GM19468 (cell line): ENCODE measurements at regions not wholly inside any gene's neighbourhood (a gene's known extent, or its start where the extent isn't known, plus 50 kb on each side); places are given as distances from the start of the nearest gene placed in this dataset.

Experiments used
- ATAC-seq: cut with Tn5 transposase; IDR thresholded peaks from one replicate; pipeline ENCODE4 v1.9.1; 2021; ENCODE audit warnings: mild to moderate bottlenecking, moderate library complexity, moderate number of reproducible peaks; ENCODE audit not compliant: unreplicated experiment; ENCODE audit errors: extremely low read depth

GRCh38 chr5:2696156-2696807 is 55.2 kb downstream of the IRX2 start:
- no peak for ATAC-seq

GRCh38 chr5:2695200-2695891 is 56.1 kb downstream of the IRX2 start:
- ATAC-seq: no peak

- no peak for ATAC-seq
Observed at GRCh38 chr5:2691530-2691929, 59.9 kb downstream of the IRX2 start.

- no peak for ATAC-seq
Observed at GRCh38 chr5:2690293-2690692, 61.2 kb downstream of the IRX2 start.

- no peak for ATAC-seq
Observed at GRCh38 chr5:2688586-2688985, 62.9 kb downstream of the IRX2 start.

- no peak for ATAC-seq
Observed at GRCh38 chr5:2687746-2688145, 63.7 kb downstream of the IRX2 start.

- no peak for ATAC-seq
Observed at GRCh38 chr5:2686321-2687124, 65.0 kb downstream of the IRX2 start.

GRCh38 chr5:2685651-2686272 is 65.7 kb downstream of the IRX2 start:
- ATAC-seq: no peak

- ATAC-seq: no peak
Observed at GRCh38 chr5:2684606-2685005, 66.9 kb downstream of the IRX2 start.

GRCh38 chr5:2683720-2684119 is 67.8 kb downstream of the IRX2 start:
- no peak for ATAC-seq

GRCh38 chr5:2681476-2681875 is 70.0 kb downstream of the IRX2 start:
- no peak for ATAC-seq

GRCh38 chr5:2680979-2681378 is 70.5 kb downstream of the IRX2 start:
- no peak for ATAC-seq

GRCh38 chr5:2677689-2678088 is 73.8 kb downstream of the IRX2 start:
- no peak for ATAC-seq

- ATAC-seq: no peak
Observed at GRCh38 chr5:2675548-2675947, 75.9 kb downstream of the IRX2 start.

- ATAC-seq: no peak
Observed at GRCh38 chr5:2674456-2674855, 77.0 kb downstream of the IRX2 start.

- no peak for ATAC-seq
Observed at GRCh38 chr5:2670940-2671339, 80.5 kb downstream of the IRX2 start.

- no peak for ATAC-seq
Observed at GRCh38 chr5:2669913-2670312, 81.6 kb downstream of the IRX2 start.

- no peak for ATAC-seq
Observed at GRCh38 chr5:2669259-2669658, 82.2 kb downstream of the IRX2 start.

GRCh38 chr5:2666081-2666480 is 85.4 kb downstream of the IRX2 start:
- no peak for ATAC-seq

GRCh38 chr5:2663489-2663888 is 88.0 kb downstream of the IRX2 start:
- ATAC-seq: no peak

- ATAC-seq: no peak
Observed at GRCh38 chr5:2660315-2660714, 91.2 kb downstream of the IRX2 start.
